ENCODE measurements at regions not wholly inside any gene's neighbourhood (a gene's known extent, or its start where the extent isn't known, plus 50 kb on each side); places are given as distances from the start of the nearest gene placed in this dataset.
"Not testable (repeated sequence)": the region's sequence is repeated elsewhere in the genome, so short reads cannot be mapped to it uniquely, and the experiment has no call there.

GRCh38 chr1:143736562-143736961 lies 235.2 kb downstream of the FAM72C start (continued):
- TF ChIP-seq YY1 (IDR thresholded peaks at IDR 0.05; ENCODE audit: extremely low read depth, insufficient replicate concordance, low read depth, low read length): no peak
- TF ChIP-seq EGR1 (IDR thresholded peaks at IDR 0.05; ENCODE audit: low read depth): no peak

GRCh38 chr1:143735764-143736461 lies 235.9 kb downstream of the FAM72C start:
- Histone ChIP-seq H3K27me3 (ENCODE audit: insufficient read depth, low read length) (no peaks in the 10 kb centered on the region), H3K27ac (ENCODE audit: low read depth, low read length) (no peak overlapping the region), H2AFZ (ENCODE audit: low read depth, low read length, poor library complexity, severe bottlenecking) (no peak overlapping the region), H3K79me2 (ENCODE audit: insufficient read depth, low read length) (no peaks in the 10 kb centered on the region), H4K20me1 (ENCODE audit: insufficient read depth) (no peaks in the 10 kb centered on the region), H3K4me1 (ENCODE audit: control insufficient read depth in 1 of 2, insufficient read depth in 2 of 2, low read length in 2 of 2) (no peaks in the 10 kb centered on the region), H3K4me3 (replicated peaks in 1 of 2; ENCODE audit: low read depth in 1 of 2, low read length in 2 of 2) (no peak overlapping the region), H3K9ac (ENCODE audit: low read length) (no peak overlapping the region), H3K9me3 (ENCODE audit: control insufficient read depth in 1 of 2, insufficient read depth in 1 of 2, low read depth in 1 of 2, low read length in 2 of 2) (no peaks in the 10 kb centered on the region), H3K4me2 (ENCODE audit: low read length) (no peak overlapping the region), H3K36me3 (ENCODE audit: control insufficient read depth in 1 of 2, insufficient read depth in 2 of 2, low read length in 2 of 2) (no peaks in the 10 kb centered on the region), H3K9me2 (ENCODE audit: insufficient read depth) (no peaks in the 10 kb centered on the region)
- ChIA-PET RAD21 (ENCODE audit: low non-redundant PET in 1 of 2, low total read pairs in 2 of 2, uncharacterized antibody in 2 of 2, unreplicated experiment in 2 of 2) (no interaction called here), POLR2A (no interaction called here), CTCF (no interaction called here)
- no TSS peak for BruUV-seq (replicated peaks)
- ATAC-seq (no peak; the same call in 1 of the 2 replicates), DNase-seq (ENCODE audit: low read depth, low spot score) (no peak)
- TF ChIP-seq SIN3A (IDR thresholded peaks at IDR 0.05; ENCODE audit: low read depth): no peak
- TF ChIP-seq REST (IDR thresholded peaks at IDR 0.05; ENCODE audit: low read depth): no peak
- TF ChIP-seq ZFX (IDR thresholded peaks at IDR 0.05): no peak
- no peak for TF ChIP-seq JUND (IDR thresholded peaks at IDR 0.05)
- TF ChIP-seq SRF (IDR thresholded peaks at IDR 0.05; ENCODE audit: low read depth): no peak
- TF ChIP-seq CBX3 (IDR thresholded peaks at IDR 0.05; ENCODE audit: low read depth): no peak
- no peak for TF ChIP-seq CTCF (IDR thresholded peaks at IDR 0.05 in 2 of 3, conservative IDR thresholded peaks at IDR 0.05 in 1 of 3; ENCODE audit: borderline replicate concordance in 1 of 3, insufficient read depth in 1 of 3, low read depth in 2 of 3, low read length in 2 of 3)
- no peak for TF ChIP-seq SP1 (IDR thresholded peaks at IDR 0.05; ENCODE audit: low read depth)
- TF ChIP-seq EGR1 (IDR thresholded peaks at IDR 0.05; ENCODE audit: low read depth): no peak
- TF ChIP-seq FOSL1 (IDR thresholded peaks at IDR 0.05; ENCODE audit: low read depth): no peak
- intact Hi-C loops (cut with micrococcal nuclease): no loop called here

- H3K9me2 ChIP-seq (ENCODE audit: insufficient read depth); H2AFZ ChIP-seq (ENCODE audit: low read depth, low read length, poor library complexity, severe bottlenecking); H4K20me1 ChIP-seq (ENCODE audit: insufficient read depth); intact Hi-C loops (cut with micrococcal nuclease); H3K36me3 ChIP-seq (ENCODE audit: control insufficient read depth in 1 of 2, insufficient read depth in 2 of 2, low read length in 2 of 2); H3K79me2 ChIP-seq (ENCODE audit: insufficient read depth, low read length); H3K4me3 ChIP-seq (replicated peaks in 1 of 2; ENCODE audit: low read depth in 1 of 2, low read length in 2 of 2); H3K9ac ChIP-seq (ENCODE audit: low read length); H3K4me1 ChIP-seq (ENCODE audit: control insufficient read depth in 1 of 2, insufficient read depth in 2 of 2, low read length in 2 of 2); RAD21 ChIA-PET (ENCODE audit: low non-redundant PET in 1 of 2, low total read pairs in 2 of 2, uncharacterized antibody in 2 of 2, unreplicated experiment in 2 of 2); BruUV-seq (replicated peaks); POLR2A ChIA-PET; H3K27ac ChIP-seq (ENCODE audit: low read depth, low read length); H3K27me3 ChIP-seq (ENCODE audit: insufficient read depth, low read length); DNase-seq (ENCODE audit: low read depth, low spot score); H3K4me2 ChIP-seq (ENCODE audit: low read length); CTCF ChIA-PET; ATAC-seq; H3K9me3 ChIP-seq (ENCODE audit: control insufficient read depth in 1 of 2, insufficient read depth in 1 of 2, low read depth in 1 of 2, low read length in 2 of 2): not testable (repeated sequence)
These were observed 237.5 kb downstream of the FAM72C start for GRCh38 chr1:143734261-143734660.

Measured in HCT116 (cell line).